Retinal pigment epithelial cell (primary cell): ENCODE measurements at regions not wholly inside any gene's neighbourhood (a gene's known extent, or its start where the extent isn't known, plus 50 kb on each side); places are given as distances from the start of the nearest gene placed in this dataset.
"Not testable (repeated sequence)": the region's sequence is repeated elsewhere in the genome, so short reads cannot be mapped to it uniquely, and the experiment has no call there.

Source experiments
- DNase-seq: peaks from one replicate; pipeline ENCODE4 v3.0.0-alpha.2; 2010; ENCODE audit warnings: low read depth
- H3K4me3 ChIP-seq: 2 replicates; pipeline ENCODE4 v1.5.1; 2011; ENCODE audit warnings: mild to moderate bottlenecking, low read length, control low read depth, moderate library complexity
- TF ChIP-seq, protein P1 (sequence below): conservative IDR thresholded peaks from 2 replicates; pipeline ENCODE4 v1.5.1; 2011; ENCODE audit warnings: low read depth, low read length, control low read depth, inconsistent platforms

DNA sequence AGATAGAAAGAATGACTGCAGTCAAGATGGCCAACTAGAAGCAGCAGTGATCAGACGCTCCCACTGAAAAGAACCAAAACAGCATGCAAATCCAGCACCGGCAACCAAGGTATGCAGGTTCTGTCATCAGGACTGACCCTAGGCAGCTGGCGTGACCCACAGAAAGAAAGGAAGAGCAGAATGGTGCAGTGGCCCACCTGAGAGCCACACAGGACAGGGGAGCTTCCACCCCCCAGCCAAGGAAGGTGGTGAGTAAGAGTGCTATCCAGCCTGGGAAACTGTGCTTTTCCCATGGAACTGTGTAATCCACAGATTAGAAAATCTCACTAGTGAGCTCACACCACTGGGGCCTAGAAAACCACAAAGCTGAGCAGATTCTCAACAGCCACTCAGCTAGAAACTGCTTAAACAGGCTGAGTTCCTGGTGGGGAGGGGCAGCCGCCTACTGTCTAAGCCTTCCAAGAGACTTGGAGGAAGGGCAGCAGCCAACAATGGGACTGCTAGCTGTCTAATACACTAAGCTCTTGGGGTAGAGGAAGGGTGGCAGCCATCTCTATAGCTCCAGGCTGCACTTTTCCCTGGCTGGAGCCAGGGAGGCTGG, 127.9 kb downstream of the EVA1A start:
- peak; percentile 90 for DNase-seq
- no peak overlapping the region for H3K4me3 ChIP-seq
- TF ChIP-seq, protein P1, sequence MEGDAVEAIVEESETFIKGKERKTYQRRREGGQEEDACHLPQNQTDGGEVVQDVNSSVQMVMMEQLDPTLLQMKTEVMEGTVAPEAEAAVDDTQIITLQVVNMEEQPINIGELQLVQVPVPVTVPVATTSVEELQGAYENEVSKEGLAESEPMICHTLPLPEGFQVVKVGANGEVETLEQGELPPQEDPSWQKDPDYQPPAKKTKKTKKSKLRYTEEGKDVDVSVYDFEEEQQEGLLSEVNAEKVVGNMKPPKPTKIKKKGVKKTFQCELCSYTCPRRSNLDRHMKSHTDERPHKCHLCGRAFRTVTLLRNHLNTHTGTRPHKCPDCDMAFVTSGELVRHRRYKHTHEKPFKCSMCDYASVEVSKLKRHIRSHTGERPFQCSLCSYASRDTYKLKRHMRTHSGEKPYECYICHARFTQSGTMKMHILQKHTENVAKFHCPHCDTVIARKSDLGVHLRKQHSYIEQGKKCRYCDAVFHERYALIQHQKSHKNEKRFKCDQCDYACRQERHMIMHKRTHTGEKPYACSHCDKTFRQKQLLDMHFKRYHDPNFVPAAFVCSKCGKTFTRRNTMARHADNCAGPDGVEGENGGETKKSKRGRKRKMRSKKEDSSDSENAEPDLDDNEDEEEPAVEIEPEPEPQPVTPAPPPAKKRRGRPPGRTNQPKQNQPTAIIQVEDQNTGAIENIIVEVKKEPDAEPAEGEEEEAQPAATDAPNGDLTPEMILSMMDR = no peak

DNA sequence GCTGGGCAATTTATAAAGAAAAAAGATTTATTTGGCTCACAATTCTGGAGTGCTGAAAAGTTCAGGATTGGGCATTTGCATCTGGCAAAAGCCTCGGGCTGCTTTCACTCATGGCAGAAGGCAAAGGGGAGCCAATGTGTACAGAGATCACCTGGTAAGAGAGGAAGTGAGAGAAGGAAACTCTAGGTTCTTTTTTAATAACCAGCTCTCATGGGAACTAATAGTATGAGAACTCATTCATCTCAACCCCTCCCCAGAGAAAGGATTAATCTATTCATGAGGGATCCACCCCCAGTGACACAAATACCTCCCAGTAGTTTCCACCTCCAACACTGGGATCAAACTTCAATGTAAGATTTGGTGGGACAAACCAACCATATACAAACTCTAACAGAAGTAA, 129.0 kb downstream of the EVA1A start:
- TF ChIP-seq, protein P1 = no peak

DNA sequence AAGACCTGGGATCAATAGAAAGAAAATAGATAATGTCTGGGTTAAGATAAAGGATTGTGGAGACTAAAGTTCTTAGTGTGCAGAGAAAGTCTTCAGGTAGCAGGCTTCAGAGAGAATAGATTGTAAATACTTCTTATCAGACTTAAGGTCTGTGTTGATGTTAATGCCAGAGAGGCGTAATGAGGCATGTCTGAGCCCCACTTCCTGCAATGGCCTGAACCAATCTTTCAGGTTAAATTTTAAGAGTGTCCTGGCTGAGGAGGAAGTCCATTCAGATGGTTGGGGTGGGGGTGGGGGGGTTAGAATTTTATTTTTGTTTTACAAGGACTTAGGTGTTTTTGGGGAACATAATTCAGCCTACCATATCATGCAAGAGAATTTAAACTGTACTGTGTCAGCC, 129.5 kb downstream of the EVA1A start:
- no peak for DNase-seq
- no peak overlapping the region for H3K4me3 ChIP-seq
- TF ChIP-seq, protein P1 = no peak

More for the DNA sequence above, 129.0 kb downstream of the EVA1A start:
- DNase-seq = peak; percentile 54
- no peak overlapping the region for H3K4me3 ChIP-seq

DNA sequence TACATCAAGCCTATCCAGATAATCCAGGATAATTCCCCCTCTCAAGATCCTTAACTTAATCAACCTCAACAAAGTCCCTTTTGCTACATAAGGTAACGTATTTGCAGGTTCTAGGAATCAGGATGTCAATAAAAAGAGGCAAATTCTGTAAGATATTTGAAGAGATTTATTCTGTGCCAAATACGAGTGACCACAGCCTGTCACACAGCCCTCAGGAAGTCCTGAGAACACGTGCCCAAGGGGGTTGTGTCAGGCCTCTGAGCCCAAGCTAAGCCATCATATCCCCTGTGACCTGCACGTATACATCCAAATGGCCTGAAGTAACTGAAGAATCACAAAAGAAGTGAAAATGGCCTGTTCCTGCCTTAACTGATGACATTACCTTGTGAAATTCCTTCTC, 130.3 kb downstream of the EVA1A start:
- not testable (repeated sequence) for DNase-seq, H3K4me3 ChIP-seq

DNA sequence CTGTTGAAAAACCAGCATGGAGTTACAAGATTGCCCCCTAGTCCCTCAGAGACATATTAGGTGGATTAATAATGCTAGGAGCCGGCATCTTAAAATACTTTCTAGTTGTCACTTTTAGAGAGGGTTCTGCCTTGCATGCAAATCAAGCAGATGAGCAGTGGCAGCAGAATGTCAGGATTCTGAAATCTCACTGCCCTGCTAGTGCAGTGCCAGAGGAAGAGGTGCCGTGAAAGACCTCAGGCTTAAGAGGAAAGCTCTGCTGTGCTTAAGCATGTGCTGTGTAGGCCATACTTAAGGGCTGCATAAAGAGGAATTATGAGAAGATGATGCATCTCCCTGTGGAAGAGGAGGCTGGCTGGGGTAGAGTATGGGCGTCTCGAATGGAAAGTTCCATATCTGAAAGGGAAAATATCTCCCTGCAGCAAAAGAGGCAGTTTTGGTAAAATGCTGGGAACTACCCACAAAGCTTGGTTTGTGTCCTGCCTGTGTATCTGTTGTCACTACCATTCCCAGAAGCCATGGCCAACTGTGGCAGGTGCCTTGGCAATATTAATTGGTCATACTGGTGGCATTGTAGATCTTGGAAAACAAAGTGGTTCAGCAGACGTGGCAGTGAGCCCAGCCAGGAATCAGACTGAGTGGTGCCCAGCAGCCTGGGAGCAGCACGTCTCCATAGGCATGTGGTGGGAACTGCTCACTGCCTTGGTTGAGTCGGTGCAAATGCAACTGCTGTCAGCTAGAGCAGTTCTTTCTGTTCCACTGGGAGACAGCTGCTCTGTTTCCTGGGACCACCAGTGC, 131.9 kb downstream of the EVA1A start:
- H3K4me3 ChIP-seq = no peak overlapping the region
- DNase-seq = peak; percentile 51
- TF ChIP-seq, protein P1 = no peak

DNA sequence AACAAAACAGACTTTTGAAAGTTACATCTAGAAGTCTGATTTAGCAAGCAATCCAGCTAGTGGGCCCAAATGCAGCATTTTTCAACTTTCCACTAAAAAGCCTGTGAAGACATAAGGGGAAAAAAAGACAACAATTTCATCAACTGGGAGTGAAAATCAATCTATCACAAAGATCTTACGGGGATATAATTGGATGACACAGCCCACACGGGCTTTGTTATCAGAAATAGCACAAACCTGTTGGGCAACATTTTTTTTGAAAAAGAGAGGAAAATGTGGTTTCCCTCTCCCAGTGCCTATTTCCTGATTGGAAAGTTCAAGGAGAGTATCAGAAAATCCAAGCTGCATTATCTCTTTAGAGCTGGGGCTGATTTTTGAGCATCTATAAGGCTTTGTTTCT, 132.7 kb downstream of the EVA1A start:
- no peak overlapping the region for H3K4me3 ChIP-seq
- TF ChIP-seq, protein P1 = no peak
- no peak for DNase-seq

DNA sequence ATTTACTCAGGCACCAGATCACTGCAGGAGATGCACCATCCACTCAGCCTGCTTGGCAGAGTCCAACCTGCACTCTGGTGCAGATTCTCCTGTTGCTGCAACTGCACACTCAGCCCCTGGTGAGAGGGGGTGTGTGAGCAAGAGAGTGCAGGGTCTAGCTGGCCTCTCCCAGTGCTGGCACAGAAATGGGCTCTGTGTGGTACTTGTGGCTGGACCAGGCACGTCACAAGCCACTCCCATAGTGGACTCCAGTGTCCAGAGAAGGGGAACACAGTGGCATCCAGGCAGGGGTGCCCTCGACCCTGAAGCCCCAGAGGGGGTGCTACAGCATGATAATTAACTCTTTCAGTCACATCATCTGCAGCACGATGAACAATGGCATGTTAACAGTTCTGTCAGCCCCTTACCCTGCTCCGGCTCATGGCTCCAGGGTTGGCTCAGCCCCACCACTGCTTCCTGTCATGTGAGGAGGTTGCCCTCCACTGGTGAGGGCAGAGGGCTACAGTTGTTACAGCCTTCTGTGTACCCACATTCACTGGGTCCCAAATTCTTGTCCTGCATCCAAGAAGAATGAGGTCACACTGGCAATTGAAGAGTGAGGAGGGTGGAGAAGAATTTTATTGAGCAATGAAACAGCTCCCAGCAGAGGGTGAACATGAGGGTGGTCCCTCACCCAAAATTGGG, 135.7 kb downstream of the EVA1A start:
- no peak overlapping the region for H3K4me3 ChIP-seq
- TF ChIP-seq, protein P1 = no peak
- no peak for DNase-seq
